ENCODE measurements at regions not wholly inside any gene's neighbourhood (a gene's known extent, or its start where the extent isn't known, plus 50 kb on each side); places are given as distances from the start of the nearest gene placed in this dataset.

GRCh38 chr5:158174918-158175851 is 316.2 kb upstream of the CLINT1 start:
- DNase-seq, result peak; percentile 52 to 55

- DNase-seq, result no peak
Observed at GRCh38 chr5:158174026-158174425, 315.1 kb upstream of the CLINT1 start.

- DNase-seq, result no peak
Observed at GRCh38 chr5:158172005-158172404, 313.1 kb upstream of the CLINT1 start.

- no peak for DNase-seq
Observed at GRCh38 chr5:158170534-158170933, 311.6 kb upstream of the CLINT1 start.

GRCh38 chr5:158170060-158170459 is 311.1 kb upstream of the CLINT1 start:
- no peak for DNase-seq

- no peak for DNase-seq
Observed at GRCh38 chr5:158166424-158166823, 307.5 kb upstream of the CLINT1 start.

GRCh38 chr5:158165647-158166046 is 306.7 kb upstream of the CLINT1 start:
- no peak for DNase-seq

- no peak for DNase-seq
Observed at GRCh38 chr5:158164296-158165047, 305.5 kb upstream of the CLINT1 start.

- DNase-seq, result no peak
Observed at GRCh38 chr5:158163451-158164295, 304.7 kb upstream of the CLINT1 start.

GRCh38 chr5:158162479-158163034 is 303.6 kb upstream of the CLINT1 start:
- peak in 1 of 2 experiments; percentile 51 for DNase-seq

GRCh38 chr5:158162026-158162425 is 303.1 kb upstream of the CLINT1 start:
- DNase-seq, result no peak

- DNase-seq, result no peak
Observed at GRCh38 chr5:158159621-158160020, 300.7 kb upstream of the CLINT1 start.

- no peak for DNase-seq
Observed at GRCh38 chr5:158155811-158156505, 297.0 kb upstream of the CLINT1 start.

GRCh38 chr5:158155067-158155466 is 296.1 kb upstream of the CLINT1 start:
- no peak for DNase-seq

GRCh38 chr5:158154226-158155005 is 295.5 kb upstream of the CLINT1 start:
- no peak for DNase-seq

GRCh38 chr5:158153508-158153907 is 294.6 kb upstream of the CLINT1 start:
- DNase-seq, result peak in 1 of 2 experiments; percentile 6

GRCh38 chr5:158152136-158152535 is 293.2 kb upstream of the CLINT1 start:
- no peak for DNase-seq

- DNase-seq, result no peak
Observed at GRCh38 chr5:158147227-158147626, 288.3 kb upstream of the CLINT1 start.

GRCh38 chr5:158145827-158146226 is 286.9 kb upstream of the CLINT1 start:
- no peak for DNase-seq

GRCh38 chr5:158143081-158143480 is 284.1 kb upstream of the CLINT1 start:
- no peak for DNase-seq

GRCh38 chr5:158142156-158142555 is 283.2 kb upstream of the CLINT1 start:
- DNase-seq, result no peak

Data from NCI-H2081 (cell line).